UCSD-AML1 (cell line): ENCODE measurements at regions not wholly inside any gene's neighbourhood (a gene's known extent, or its start where the extent isn't known, plus 50 kb on each side); places are given as distances from the start of the nearest gene placed in this dataset.

Experiments
- DNase-seq: peaks from one replicate; lab custom pipeline; 2025; ENCODE audit not compliant: unreplicated experiment; lab: John Stamatoyannopoulos, UW

DNA sequence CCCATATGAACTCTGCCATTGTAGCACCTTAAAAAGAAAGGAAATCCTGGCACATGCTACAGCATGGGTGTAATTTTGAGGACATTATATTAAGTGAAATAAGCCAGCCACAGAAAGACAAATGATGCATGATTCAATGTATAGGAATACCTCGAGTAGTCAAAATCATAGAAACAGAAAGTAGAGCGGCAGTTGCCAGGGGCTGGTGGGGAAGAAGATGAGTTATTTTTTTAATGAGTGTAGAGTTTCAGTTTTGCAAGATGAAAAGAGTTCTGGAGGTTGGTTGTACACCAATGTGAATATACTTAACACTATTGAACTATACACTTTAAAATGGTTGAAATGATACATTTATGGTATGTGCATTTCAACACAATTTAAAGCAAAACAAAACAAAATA, 133.0 kb downstream of the ZDHHC21 start:
- DNase-seq = no peak

GRCh38 chr9:14554886-14555285, 138.3 kb downstream of the ZDHHC21 start:
- DNase-seq = no peak

DNA sequence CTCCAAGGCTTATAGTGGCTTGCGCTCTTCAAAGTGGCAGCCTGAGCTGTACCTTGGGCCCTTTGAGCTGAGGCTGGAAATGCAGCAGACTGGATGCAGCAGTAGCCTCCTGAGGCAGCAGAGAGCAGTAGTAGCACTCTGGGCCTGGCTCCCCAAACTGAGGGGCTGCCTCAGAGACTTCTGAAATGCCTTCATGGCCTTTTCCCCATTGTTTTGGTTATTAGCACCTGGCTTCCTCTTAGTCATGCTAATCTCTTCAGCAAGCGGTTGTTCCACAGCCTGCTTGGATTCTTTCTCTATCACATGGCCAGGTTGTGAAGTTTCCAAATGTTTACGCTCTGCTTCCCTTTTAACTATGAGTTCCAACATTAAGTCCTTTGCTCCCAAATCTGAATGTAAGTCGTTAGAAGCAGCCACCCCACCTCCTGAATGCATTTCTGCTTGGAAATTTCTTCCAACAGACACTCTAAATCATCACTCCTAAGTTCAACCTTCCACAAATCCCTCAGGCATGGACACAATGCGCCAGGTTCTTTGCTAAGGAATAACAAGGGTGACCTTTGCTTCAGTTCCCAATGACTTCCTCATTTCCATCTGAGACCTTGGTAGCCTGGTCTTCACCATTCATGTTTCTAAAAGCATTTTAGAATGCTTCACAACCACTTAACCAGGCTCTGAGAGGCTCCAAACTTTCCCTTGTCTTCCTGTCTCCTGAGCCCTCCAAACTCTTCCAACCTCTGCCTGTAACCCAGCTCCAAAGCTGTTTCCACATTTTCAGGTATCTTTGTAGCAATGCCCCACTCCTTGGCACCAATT, 145.8 kb downstream of the ZDHHC21 start:
- DNase-seq = no peak

GRCh38 chr9:14546693-14547092, 146.5 kb downstream of the ZDHHC21 start:
- no peak for DNase-seq

DNA sequence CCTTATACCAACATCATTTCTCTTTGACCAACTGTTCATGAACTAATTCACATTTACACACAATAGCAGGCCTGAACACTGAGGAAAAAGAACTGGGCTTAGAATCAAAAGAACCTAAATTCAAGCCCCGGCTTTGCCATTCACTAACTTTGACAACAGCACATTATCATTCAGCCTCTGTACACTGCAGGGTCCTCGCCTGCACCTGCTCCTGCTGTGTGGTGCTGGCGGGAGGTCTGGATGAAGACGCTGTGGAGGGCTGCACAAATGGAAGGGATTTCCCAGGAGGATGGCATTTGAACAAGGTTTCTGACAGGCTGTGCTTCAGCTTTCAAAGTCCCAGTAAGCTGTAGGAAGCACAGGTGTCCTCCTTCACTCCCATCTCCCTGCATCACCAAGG, 151.2 kb downstream of the ZDHHC21 start:
- no peak for DNase-seq

DNA sequence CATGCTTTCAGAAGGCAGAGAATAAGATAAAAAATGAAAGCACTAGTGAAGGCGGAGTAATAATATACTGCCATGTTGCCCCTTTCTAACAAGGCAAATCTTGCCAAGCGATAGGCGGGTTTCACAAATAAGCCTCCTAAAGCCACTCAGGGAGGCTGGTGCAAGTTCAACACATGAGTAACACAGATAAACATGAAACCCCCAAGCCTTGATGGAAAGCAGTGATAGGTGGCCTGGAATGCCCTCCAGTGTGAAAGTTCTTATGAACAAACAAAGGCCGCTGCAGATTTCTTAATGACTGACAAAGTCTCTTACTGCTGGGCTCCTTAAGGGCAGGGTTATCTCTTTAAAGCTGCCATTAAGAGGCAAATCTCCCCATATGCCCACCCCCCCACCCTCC, 154.7 kb downstream of the ZDHHC21 start:
- no peak for DNase-seq

- no peak for DNase-seq
These were observed 157.9 kb downstream of the ZDHHC21 start for GRCh38 chr9:14535161-14535955.

- DNase-seq = no peak
These were observed 159.2 kb downstream of the ZDHHC21 start for GRCh38 chr9:14533867-14534640.

DNA sequence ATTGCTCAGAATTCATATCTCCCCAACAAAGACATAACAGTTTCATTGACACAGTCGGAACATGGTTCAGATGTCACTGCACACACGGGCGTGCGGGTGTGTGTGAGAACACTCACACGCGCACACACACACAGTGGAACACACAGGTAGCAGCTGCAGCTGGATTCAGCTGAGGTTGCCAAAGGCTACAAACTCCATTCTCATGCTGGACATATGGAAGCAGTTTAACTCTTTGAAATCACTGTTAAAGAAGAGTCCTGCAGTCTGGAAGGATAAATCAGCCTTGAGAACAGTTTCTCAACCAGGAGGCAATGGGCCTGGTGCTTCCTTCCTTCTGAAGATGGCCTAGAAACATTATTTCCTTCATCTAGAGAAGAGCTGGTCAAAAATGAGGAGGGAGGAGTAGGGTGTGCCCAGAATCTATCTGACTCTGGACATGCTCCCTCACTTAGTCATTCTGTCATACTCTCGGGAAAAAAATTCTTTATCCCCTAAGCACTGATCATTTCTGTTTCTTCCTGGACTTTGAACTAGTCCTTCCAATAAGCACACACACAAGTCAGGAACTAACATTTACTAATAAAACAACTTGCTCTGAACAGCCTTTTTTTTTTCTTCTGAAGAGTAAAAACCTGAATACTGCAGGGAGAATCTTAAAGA, 160.6 kb downstream of the ZDHHC21 start:
- DNase-seq = no peak

- no peak for DNase-seq
These were observed 161.6 kb downstream of the ZDHHC21 start for GRCh38 chr9:14531341-14532269.

DNA sequence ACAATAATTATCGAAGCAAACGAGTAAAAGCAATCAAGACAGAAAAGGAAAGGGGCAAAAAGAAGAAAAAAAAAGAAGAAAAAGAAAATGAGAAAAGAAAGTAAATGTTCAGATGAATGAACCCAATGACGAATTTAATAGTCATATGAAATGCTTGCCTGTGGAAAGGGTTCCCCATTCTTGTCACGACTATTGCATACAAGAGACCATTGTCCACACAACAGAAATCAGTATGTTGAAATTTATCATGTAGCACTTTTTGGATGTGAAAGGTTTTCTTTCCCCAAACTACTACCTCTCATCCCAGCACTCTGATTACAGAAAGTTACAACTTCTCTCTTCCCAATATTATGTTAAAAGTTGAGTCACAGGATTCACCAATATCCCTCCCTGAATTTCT, 162.4 kb downstream of the ZDHHC21 start:
- DNase-seq = no peak

GRCh38 chr9:14530366-14530765, 162.9 kb downstream of the ZDHHC21 start:
- DNase-seq = no peak

GRCh38 chr9:14529629-14530028, 163.6 kb downstream of the ZDHHC21 start:
- no peak for DNase-seq

DNA sequence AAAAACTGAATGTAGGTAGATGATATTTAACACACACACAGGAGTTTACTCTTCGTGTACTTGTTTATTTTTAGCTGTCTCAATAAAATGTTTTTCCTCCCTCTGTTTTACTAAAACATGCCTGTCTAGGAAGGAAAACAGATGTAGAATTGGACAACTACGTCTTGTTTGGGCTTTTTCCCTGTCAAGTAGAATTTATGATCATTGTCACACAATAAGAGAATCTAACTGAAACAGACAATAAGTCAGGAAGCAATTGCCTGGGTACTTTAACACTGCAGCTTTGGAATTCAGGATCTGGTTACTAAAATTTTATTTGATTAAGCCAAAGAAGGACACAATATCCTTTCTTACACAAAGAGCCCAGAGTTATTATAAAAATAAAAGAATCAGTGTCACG, 164.2 kb downstream of the ZDHHC21 start:
- no peak for DNase-seq

GRCh38 chr9:14526504-14526903, 166.7 kb downstream of the ZDHHC21 start:
- no peak for DNase-seq

GRCh38 chr9:14525856-14526255, 167.4 kb downstream of the ZDHHC21 start:
- no peak for DNase-seq

- DNase-seq = no peak
These were observed 168.2 kb downstream of the ZDHHC21 start for GRCh38 chr9:14524873-14525515.

- DNase-seq = no peak
These were observed 169.7 kb downstream of the ZDHHC21 start for GRCh38 chr9:14523545-14523944.

DNA sequence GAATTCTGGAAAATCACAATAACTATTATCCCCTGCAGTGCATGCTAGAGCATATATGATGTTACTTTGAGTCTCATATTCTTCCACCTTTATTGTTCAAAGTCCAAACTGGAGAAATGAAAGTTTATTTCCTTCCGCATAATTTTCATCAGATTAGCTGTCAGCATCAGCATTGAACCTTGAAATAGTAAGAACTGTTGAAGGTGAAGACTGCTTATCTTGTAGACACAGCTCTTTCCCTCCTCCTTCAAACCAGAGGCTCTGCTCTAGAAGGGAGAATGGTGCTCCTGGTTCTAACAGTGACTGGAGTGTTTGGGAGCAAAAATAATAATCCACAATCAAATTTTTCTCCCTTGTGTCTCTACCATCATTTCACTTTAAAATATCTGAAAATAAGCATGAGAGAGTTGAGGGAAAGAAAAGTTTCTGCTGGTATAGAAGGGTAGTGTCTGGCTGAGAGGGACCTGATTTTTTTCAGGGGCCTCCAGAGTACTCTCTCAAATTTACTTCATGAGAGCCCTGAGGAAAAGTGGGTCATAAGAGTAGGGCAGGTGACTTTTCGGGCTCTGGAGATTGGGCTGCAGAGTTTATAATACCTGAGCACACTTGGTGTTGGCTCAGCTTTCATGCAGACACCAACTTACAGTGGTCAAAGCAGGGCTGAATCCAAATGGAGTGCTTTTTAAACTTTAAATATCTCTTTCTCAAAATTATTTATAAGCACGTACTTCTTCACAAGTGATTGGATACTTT, 170.4 kb downstream of the ZDHHC21 start:
- DNase-seq = no peak
